ENCODE measurements at regions not wholly inside any gene's neighbourhood (a gene's known extent, or its start where the extent isn't known, plus 50 kb on each side); places are given as distances from the start of the nearest gene placed in this dataset.

DNA sequence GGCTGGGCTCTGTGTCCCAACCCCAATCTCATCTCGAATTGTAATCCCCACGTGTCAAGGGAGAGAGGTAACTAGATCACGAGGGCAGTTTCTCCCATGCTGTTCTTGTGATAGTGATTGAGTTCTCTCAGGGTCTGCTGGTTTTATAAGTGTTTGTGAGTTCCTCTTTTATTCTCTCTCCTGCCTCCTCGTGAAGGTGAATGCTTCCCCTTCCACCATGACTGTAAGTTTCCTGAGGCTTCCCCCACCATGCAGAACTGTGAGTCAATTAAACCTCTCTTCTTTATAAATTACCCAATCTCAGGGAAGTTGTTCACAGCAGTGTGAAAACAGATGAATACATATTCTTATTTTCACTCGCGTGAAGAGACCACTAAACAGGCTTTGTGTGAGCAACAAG, 148.2 kb downstream of the TMEM30B start:
- DNase-seq: no peak

DNA sequence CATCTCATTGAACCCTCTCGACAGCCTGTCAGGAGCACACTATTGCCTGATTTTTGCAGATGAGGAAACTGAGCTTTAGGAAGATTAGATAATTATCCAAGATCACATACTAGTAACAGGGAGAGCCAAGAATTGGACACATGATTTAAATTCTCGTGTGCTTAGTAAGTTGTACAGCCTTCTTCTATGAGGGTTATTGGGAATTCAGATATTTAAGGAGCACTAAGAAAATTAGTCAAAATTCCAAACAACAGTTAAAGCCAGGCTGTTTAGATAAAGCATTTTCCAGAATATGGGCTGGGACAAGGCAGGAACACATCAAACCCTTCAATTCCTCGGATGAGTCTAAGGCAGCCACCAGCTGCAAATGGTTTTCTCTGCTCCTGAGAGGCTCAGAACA, 148.8 kb downstream of the TMEM30B start:
- DNase-seq: no peak

DNA sequence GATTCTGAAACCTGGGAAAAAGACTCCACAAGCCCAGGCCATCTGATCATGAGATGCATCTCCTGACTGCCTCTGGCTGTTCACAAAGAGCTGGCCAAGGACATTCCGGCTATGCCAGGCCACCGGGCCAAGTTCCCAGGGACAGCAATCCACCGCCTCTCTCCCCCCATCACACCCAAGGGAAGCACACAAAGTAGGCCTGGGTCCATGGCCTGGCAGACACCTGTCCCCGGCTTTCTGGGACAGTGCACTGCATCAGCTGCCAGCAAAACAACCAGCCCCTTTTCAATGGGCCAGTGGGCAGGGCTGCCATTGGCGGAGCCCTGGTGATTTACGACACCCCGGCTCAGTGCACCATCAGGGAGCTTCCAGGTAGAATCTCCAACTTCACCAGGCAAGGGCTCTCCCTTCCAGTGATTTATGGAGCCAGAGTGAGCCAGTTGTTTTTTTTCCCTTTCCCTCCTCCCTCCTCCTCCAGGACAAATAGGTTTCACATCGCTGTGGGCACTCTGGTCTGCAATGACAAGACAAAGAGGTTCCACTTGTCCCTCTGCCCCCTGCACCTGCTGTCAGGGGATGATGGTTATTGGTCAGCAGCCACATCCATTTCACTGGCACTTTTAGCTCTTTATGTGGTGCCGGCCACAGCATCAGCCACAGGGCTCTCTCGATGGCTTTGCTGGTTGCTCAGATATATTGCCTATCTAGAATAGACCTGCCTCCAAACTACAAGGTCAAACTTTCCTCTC, 149.6 kb downstream of the SLC38A6 start:
- peak in 3 of 56 donors; percentile 9 to 32 (median 31) for DNase-seq

DNA sequence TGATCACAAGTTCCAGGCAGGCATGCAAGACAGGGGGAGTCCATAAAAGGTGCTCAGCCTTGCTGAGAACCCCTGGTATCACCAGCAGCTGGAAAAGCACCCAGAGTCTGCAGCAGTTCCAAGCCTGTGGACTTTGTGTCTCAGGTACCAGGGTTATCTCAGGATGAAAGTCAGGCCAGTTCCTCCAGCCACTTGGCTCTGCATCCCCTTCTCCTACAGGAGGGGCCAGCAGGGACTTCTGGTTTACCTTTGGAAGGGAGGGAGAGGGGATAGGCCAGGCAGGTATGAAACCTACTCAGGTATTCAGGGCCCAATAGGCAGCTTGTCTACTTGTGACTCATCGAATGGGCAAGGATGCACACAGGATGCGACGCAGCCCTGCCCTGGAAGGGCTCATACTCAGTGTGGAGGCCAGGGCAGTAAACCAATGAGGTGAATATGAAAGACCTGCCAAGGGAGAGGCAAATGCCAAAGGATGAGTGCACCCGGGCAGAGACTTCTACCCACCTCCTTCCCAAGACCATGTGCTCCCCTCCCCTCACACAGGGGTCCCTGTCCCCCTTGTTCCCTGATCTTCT, 148.2 kb downstream of the SLC38A6 start:
- no peak for DNase-seq

DNA sequence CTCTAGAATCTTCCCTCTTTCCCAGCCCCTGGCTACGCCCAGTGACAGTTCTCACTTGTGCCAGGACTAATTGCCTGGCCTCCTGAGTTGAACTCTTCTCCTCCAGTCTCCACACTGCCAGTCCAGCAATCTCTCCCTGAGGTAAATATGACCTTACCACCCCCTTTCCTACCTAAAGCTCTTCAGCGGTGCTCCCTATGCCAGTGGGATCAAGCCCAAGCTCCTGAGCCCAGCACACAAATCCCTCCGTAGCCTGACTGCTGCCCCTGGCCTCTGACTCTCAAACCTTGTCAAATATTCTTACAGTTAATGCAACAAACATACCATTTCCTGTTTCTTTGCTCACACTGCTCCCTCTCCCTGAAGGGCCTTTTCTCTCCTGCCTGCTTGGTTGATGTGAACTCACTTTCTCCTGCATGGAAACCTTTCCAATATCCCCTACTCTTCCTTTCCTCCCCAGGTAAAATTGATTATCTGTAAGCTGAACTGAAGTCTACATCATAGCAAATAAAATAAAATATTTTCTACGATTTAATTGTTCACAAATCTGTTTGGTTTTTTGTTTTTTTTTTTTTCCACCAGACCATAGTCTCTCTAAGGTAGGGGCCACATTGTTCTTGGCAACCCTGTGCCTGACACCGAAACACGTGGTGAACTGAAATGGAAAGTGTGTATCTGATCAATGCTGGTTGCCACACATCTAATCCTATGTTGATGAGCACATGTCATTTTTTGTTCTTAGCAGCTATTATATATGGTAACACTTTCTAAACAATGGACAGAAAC, 147.5 kb downstream of the SLC38A6 start:
- no peak for DNase-seq

DNA sequence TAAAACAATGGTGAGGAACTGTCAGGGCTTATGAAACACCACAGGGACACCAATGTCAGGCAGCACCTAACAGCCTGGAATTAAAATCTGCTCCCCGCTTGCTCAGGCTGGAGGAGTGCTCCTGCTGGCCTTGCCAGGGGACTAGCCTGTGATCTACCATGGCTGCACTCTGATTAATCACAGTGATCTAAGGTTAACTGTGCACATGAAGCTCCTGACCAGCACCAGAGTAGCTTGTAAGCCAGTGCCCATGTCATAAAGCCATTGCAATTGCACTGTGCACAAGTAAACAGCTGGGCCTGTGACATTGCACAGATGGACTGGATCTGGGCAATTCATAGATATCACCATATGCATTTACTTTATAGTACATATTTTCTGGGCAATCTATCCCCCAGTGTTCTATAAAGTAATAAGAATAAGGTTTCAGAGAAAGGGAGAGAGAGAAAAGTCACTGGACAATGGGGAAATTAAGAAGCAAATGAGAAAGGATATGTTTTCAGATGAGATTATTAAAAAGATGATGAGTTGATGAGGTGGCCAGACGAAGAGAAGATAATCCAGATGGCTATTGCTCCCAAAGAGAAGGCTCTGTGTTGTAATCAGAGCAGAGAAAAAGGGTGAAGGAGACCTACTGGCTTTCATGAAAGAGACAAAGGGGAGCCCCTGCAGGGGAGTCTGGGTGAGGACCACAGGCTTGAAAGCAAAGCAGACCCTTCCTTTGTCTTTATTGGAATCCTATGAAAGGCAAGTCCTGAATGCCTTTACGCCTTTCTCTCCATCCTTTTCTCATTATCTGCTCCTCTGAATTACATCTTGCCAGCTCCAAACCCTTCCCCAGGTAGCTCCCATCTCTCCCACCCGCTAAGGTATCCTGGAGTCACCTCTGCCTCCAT, 145.8 kb downstream of the SLC38A6 start:
- DNase-seq: no peak

DNA sequence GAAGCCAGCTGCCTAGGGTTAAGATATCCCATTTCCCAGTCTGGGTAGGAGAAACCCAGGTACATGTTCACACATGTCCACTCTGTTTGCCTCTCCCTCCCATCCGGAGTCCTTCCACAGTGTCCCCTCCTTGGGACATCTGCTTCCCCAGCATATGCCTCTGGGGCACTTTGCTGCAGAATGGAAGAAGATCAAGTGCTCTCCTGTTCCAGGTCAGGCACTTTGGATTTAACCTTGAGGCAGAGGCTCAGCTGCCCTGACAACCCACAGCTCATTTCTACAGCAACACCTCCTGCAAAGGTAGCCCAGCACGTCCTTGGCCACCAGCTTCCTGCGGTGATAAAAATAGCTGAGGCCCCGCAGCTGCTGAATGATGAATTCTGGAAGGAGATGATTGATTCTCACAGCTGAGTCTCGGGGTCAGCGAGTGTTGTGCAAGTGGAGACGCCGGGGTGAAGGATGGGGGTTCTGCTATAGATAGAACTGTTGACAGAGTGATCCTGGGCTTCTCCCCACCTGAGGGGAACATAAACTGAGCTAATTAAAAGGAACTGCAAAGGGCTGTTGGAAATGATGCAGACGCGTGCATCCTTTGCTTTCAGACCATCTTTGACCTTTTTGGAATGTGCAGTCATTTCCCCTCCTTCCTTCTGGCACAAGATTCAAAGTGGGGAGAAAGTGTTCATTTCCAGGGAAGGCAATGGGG, 145.0 kb downstream of the SLC38A6 start:
- DNase-seq: no peak

DNA sequence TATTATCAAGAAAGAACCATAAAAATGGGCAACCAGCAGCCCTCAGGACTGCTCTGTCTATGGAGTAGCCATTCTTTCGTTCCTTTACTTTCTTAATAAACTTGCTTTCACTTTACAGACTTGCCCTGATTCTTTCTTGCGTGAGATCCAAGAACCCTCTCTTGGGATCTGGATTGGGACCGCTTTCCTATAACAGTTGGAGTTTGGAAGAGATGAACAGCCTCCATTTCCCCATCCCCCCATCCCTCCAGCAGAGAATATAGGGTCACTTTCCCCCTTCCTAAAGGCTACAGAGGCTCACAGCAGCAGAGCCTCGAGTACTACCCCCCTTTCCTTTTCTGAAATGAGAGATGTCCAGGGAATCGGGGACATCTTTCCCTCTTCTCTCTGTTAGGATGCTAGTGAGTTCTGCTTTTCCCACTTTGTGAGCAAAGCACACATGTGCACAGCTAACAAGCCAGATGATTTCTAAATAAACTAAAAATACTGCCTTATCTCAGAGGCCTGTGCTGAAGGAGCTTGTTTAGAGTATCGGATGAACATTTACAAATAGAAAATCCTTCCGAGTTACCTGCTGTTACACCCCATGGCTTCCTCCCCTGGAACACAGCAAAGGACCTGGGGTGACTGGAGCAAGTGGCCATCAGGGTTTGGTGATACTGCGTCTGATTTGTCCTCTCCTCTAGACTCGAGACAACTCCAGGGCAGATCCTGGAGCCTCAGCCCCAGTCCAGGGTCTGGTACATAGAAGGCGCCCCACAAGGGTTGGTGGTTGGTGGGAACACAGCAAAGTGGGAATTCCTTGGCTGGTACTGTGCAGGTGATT, 144.2 kb downstream of the SLC38A6 start:
- DNase-seq: no peak

DNA sequence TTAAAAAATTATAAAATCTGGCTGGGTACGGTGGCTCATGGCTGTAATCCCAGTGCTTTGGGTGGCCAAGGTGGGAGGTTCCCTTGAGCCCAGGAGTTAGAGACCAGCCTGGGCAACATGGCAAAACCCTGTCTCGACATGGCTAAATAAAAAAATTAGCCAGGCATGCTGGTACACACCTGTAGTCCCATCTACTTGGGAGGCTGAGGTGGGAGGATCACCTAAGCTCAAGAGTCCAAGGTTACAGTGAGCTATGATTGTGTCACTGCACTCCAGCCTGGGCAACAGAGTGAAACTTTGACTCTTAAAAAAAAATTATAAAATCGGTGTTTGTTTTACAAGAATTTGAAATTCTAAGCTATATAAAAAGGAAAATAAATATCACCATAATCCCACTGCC, 141.8 kb downstream of the SLC38A6 start:
- no peak for DNase-seq

DNA sequence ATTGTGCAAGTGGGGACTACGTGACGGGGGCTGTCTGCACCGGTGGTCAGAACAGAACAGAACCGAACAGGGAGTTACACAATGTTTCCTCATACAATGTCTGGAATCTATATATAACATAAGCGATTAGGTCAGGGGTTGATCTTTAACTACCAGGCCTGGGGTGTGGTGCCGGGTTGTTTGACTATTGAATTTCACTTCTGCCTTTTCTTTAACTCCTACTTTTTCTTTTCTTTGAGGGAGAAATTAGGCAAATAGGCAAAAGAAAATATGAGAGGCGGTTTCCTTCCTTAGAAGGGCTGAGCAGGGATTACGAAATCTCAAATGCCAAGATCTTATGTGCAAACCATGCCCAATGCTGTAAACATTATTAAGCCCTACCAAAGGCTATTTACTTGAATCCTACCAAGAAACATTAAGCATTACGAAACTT, 140.3 kb downstream of the SLC38A6 start:
- DNase-seq: no peak

DNA sequence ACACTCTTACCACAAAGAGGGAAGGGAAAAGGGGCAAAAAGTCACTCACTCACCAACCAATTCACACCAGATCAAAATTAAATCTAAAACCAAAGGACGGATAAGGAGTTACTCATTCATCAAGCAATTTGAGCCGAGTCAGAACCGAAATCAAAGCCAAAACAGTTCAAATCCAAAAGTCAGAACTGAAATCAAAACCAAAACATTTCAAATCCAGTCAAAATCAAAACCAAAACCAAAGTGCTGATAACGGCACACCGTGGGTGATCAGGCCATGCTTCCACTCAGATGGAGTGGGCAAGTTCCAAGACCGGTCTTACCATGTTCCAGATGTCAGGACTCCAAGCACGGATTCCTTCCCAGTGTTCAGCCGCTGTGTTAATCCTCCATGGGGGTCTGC, 139.5 kb downstream of the SLC38A6 start:
- no peak for DNase-seq

DNA sequence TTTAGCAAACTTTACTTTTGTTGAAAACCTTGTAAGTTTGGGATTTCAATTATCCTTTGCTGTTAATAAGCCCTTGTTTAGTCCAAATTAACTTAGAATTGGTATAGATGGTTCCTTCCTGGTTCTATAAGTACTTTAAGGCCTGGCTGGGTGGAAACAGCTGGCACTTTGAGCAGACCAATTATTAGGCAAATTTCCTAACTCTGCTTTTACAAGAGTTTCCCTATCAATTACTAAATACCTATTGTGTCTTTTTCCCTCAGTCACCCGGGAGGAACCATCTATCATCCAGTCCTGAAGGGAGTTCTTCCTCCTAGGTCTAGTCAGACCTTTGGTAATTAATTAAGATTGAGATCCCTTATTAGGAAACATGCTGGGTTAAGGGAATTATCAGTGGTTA, 138.0 kb downstream of the SLC38A6 start:
- DNase-seq: no peak

DNA sequence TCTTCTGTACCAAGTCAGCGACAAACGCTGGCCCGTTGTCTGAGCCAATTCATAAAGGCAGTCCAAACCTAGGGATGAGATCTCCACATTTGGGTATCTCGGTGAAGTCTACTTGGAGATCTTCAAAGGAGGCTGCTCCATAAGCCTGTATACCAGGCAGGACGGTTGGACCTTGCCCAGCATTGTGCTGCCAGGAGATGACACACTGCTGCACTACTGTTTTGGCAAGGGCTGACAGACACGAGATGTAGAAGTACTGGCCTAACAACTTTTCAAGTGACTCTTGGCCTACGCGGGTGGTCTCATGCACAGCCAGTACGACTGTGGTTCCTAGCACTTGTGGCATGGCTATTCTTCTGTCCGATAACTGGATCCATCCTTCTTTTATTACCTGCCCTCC, 135.3 kb downstream of the SLC38A6 start:
- DNase-seq: no peak

DNA sequence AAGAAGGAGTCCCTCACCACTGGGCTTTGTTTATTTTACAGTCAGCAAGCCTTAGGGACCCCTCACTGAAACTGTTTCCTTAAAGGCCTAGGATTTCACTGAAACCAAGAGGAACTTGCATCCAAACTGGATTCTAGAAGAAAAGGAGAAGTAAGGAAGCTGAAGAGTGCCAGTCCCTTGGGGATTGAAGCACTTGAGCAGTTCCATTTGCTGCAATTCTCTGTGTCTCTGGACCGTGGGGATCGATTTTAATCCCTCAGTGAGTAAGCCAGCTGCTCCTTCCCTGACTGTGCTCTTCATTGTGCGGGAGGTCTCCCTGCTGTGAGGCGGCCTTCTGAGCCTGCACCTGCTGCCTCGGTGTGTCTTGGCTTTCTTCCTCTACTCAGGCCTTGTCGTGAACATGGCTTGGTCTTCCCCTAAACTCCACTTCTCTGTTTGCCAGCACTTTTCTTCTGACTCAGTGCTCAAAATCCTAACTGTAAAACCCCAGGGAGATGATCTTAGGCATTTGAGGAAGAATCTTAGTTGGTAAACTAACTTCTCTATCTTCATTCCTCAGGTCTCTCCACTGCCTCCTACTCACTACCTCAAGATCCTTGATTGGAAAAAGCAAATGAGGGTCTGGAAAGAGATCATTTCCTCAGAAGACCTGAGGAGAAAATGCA, 132.6 kb downstream of the SLC38A6 start:
- DNase-seq: no peak

DNA sequence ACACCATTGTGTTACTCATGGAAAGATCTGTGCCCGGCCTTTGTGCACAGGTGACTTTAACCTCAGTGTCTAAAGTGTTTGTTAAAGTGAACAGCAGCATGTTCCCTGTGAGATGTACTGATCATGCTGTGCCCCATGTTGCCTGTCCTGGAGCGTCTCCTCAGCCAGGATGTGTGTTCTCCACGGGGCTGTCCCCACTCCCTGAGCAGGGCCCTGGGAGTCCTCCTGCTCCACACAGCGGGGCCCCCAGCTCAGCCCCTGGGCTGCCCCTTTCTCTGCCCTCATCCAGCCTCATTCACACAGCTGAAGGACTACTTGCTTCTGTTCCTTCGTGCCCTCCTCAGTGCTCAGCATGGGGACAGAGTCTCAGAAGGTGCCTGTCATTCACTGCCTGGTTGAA, 131.5 kb downstream of the SLC38A6 start:
- DNase-seq: no peak

DNA sequence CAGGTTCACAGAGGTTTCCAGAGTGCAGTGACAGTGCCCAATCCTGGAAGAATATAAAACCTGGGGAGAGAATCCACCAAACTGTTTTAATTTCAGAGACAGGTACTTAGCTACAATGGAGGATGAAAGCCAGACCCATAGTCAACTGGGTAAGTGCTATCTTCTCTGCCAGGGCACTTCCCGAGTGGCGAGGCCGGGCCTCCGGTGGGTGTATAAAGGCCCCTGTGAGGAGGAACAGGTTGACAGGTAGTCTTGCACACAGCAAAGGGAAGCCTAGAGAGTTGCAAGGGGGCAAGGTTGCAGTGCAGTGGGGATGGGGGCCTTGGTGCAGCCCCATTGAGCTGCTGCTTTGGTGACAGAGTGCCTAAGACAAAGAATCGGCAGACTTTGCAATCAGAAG, 130.7 kb downstream of the SLC38A6 start:
- DNase-seq: no peak

DNA sequence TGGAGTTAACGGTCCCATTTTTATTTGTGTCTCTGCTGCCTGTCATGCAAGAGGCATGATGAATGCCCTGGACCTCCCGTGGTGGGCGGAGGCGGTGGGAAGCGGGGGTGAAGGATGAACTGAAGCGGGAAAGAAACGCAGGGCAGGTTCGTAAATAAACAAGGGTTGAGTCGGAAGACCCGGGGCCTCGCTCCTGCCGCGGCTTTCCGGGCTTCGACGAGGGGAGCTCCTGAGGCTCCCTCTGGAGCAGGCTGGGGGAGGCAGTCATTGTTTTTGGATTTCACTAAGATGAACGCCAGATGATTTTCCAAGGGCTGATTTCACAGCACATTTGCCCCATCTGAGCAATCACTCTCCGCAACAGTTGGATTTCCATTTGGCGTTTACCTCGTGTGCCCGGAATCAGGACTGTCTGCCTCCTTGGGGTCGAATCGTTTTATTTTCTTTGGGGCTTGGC, 130.2 kb downstream of the SLC38A6 start:
- DNase-seq: no peak

DNA sequence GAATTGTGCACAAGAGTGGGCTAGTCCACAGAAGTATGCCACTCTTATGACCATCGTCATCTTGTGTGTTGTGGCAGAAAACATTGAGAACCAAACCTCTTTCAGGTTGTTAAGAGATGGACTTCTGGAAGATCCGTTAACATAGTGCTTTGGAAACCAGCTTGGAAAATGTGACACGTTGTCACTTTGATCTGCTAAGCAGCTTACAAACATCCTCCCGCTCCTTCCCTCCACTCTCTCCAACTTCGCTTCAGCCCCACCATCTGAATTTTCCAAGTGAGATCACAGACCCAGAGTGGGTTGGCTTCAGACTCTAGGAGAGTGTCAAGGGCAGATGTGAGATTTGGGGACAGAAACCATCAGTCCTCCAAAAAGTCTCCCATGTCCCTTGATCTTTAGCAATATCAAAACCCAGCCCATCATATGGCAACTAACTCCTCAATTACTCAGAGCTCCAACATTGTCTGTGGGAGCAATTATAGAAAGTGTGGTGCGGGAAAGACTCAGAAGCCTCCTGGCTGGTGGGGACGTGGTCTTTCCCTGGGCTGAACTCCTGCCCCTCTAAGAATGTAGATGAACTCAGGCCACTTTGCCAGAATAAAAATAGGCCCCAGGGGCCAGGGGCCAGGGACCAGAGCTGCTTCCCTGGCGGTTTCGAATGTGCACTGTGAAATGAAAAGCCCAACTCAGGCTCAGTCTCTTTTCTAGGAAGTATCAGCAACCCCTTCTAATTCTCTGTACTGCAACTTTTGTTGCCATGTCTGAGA, 129.5 kb downstream of the SLC38A6 start:
- DNase-seq: no peak
